HepG2 (cell line): ENCODE measurements at regions not wholly inside any gene's neighbourhood (a gene's known extent, or its start where the extent isn't known, plus 50 kb on each side); places are given as distances from the start of the nearest gene placed in this dataset.
"Not testable (repeated sequence)": the region's sequence is repeated elsewhere in the genome, so short reads cannot be mapped to it uniquely, and the experiment has no call there.

ENCODE experiments used
- DMAP1 ChIP-seq: IDR thresholded peaks from 2 replicates; pipeline ENCODE4 v1.6.1; 2016
- HMGXB3 ChIP-seq: sonication (generic); formaldehyde crosslinking; IDR thresholded peaks from 2 replicates; pipeline ENCODE4 v1.4.0; 2020; ENCODE audit warnings: missing genetic modification reagents, borderline replicate concordance
- HOXA3 ChIP-seq: sonication (generic); formaldehyde crosslinking; IDR thresholded peaks from 2 replicates; pipeline ENCODE4 v1.5.0; 2020; ENCODE audit warnings: missing genetic modification reagents
- IKZF5 ChIP-seq: IDR thresholded peaks from 2 replicates; pipeline ENCODE4 v1.6.1; 2018; ENCODE audit warnings: missing genetic modification reagents, mild to moderate bottlenecking, missing compliant biosample characterization
- KLF11 ChIP-seq: IDR thresholded peaks from 2 replicates; pipeline ENCODE4 v1.6.1; 2016; ENCODE audit warnings: missing compliant biosample characterization
- MAFK ChIP-seq, 2 experiments: IDR thresholded peaks in 1 of 2; conservative IDR thresholded peaks in 1 of 2; 2 replicates each; pipeline ENCODE4 v1.6.1; 2011; ENCODE audit warnings: improper control_type of control experiment in 2 of 2, low read length in 2 of 2
- MYC ChIP-seq: sonication (generic); formaldehyde crosslinking; IDR thresholded peaks from 2 replicates; pipeline ENCODE4 v1.9.0; 2021; ENCODE audit warnings: missing genetic modification reagents, borderline replicate concordance
- NONO ChIP-seq, 2 experiments: fragments of 450-650 bp in 1 of 2; sonication (generic) in 1 of 2; formaldehyde crosslinking in 1 of 2; IDR thresholded peaks in 1 of 2; conservative IDR thresholded peaks in 1 of 2; 2 replicates each; pipeline versions ENCODE4 v1.6.1 to v1.8.0; 2017 to 2022; ENCODE audit warnings: mild to moderate bottlenecking in 1 of 2, missing genetic modification reagents in 1 of 2, moderate library complexity in 1 of 2
- POLR2AphosphoS5 ChIP-seq: IDR thresholded peaks from 2 replicates; pipeline ENCODE4 v1.6.1; 2012; ENCODE audit warnings: low read depth, low read length
- RFX5 ChIP-seq: IDR thresholded peaks from 2 replicates; pipeline ENCODE4 v1.6.1; 2011; ENCODE audit warnings: low read depth, low read length, improper control_type of control experiment
- SP2 ChIP-seq: sonication (generic); formaldehyde crosslinking; IDR thresholded peaks from 2 replicates; pipeline ENCODE4 v1.5.1; 2020; ENCODE audit warnings: mild to moderate bottlenecking, missing genetic modification reagents
- SP4 ChIP-seq: sonication (generic); formaldehyde crosslinking; IDR thresholded peaks from 2 replicates; pipeline ENCODE4 v1.8.1; 2023; ENCODE audit warnings: mild to moderate bottlenecking, missing genetic modification reagents
- TAF1 ChIP-seq: sonication (generic); formaldehyde crosslinking; IDR thresholded peaks from 2 replicates; pipeline ENCODE4 v1.4.0; 2020; ENCODE audit warnings: missing genetic modification reagents
- TARDBP ChIP-seq: sonication (generic); formaldehyde crosslinking; IDR thresholded peaks from 2 replicates; pipeline ENCODE4 v1.8.0; 2022; ENCODE audit warnings: mild to moderate bottlenecking, missing genetic modification reagents
- ZNF574 ChIP-seq: sonication (generic); formaldehyde crosslinking; IDR thresholded peaks from 2 replicates; pipeline ENCODE4 v1.4.0; 2020; ENCODE audit warnings: missing genetic modification reagents
- ZNF687 ChIP-seq: sonication (generic); formaldehyde crosslinking; IDR thresholded peaks from 2 replicates; pipeline ENCODE4 v1.5.1; 2020; ENCODE audit warnings: mild to moderate bottlenecking, missing genetic modification reagents, moderate library complexity

GRCh38 chr1:223992456-223993246 lies 121.3 kb upstream of the FBXO28 start (continued):
- TF ChIP-seq ZNF574 (CRISPR knock-in tag): peak; percentile 78
- TF ChIP-seq SP4: peak; percentile 45; the same call in 1 of the 2 replicates
- peak; percentile 23; the same call in 1 of the 2 replicates for TF ChIP-seq MYC (CRISPR knock-in tag)
- TF ChIP-seq KLF11 (CRISPR knock-in tag): 0 out of 2 replicates have a peak, but pooled peaks have one; percentile 29
- TF ChIP-seq RFX5: peak; percentile 51; the same call in 1 of the 2 replicates
- not testable (repeated sequence) for TF ChIP-seq NONO (IDR thresholded peaks at IDR 0.05)
- peak; percentile 64 for TF ChIP-seq NONO (CRISPR knock-in tag; conservative IDR thresholded peaks at IDR 0.05)
- TF ChIP-seq POLR2AphosphoS5: peak; percentile 46; the same call in 1 of the 2 replicates
- TF ChIP-seq MAFK (conservative IDR thresholded peaks at IDR 0.05 in 1 of 2, IDR thresholded peaks at IDR 0.05 in 1 of 2; ENCODE audit: low read length in 2 of 2): peak in 1 of 2 experiments; percentile 52; a peak in 2 of 4 replicates
- TF ChIP-seq TAF1: peak; percentile 70
- TF ChIP-seq DMAP1 (CRISPR knock-in tag): 0 out of 2 replicates have a peak, but pooled peaks have one; percentile 31
- TF ChIP-seq TARDBP: 0 out of 2 replicates have a peak, but pooled peaks have one; percentile 35
- TF ChIP-seq IKZF5: 0 out of 2 replicates have a peak, but pooled peaks have one; percentile 50
- peak; percentile 50 for TF ChIP-seq SP2 (CRISPR knock-in tag)
- TF ChIP-seq ZNF687: 0 out of 2 replicates have a peak, but pooled peaks have one; percentile 55
- TF ChIP-seq HOXA3 (CRISPR knock-in tag): peak; percentile 99
- TF ChIP-seq HMGXB3 (CRISPR knock-in tag): 0 out of 2 replicates have a peak, but pooled peaks have one; percentile 42
